Kidney capillary endothelial cell (primary cell): ENCODE measurements at regions not wholly inside any gene's neighbourhood (a gene's known extent, or its start where the extent isn't known, plus 50 kb on each side); places are given as distances from the start of the nearest gene placed in this dataset.

Experiments used
- DNase-seq: peaks from one replicate; pipeline ENCODE4 v3.0.0-alpha.2; 2018; ENCODE audit warnings: low spot score

DNA sequence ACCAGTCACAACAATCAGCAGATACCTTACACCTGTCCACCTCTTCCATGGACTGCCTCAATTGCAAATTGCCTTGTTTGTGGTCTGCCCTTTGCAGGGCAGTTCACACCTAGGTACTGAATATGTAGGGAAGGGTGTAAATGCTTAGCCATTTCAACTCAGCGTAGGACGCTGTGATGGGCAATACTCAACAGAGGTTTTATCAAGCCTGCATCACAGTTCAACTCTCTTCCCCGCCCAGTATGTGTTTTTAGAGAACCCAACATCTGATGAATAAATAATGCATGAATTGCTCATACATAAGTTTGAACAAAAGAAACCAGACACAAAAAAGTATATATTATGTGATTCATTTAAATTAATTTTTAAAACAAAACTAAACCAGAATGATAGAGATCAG is 124.4 kb downstream of the P2RY1 start:
- DNase-seq = no peak

DNA sequence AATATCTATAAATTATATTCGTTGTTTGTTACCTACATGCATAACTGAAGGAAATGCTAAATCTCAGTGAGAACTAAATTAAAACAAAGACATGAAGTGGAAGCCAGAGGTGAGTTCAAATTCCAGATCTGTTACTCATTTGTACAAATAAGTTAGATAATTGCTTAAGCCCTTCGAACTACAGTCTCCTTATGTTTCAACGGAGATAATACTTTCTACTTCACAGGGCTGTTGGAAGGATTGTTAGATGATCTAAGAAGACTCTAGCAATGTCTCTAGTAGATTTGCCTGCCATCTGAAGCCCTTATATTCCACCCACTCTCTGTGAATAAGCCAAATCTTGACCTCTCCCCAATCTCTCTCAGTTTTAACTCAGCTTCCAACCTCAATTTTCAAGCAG is 125.8 kb downstream of the P2RY1 start:
- no peak for DNase-seq

DNA sequence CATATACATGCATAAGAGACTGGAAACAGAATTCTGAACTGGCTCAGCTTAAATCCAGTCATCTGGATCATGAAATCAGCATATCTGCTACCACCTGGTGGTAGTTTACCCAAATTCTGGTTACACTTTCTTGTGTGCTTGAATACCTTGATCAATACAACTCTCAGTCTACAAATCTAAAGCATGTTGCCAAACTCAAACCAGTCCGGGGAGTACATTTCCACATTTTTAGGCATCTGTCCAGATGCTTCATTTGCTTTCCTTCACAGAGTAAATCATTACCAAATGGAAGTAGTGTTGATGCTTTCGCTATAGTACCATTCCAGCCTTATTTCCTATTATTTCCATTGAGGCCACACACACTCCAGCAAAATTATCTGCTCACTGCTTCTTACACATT is 126.4 kb downstream of the P2RY1 start:
- DNase-seq = peak; percentile 47

DNA sequence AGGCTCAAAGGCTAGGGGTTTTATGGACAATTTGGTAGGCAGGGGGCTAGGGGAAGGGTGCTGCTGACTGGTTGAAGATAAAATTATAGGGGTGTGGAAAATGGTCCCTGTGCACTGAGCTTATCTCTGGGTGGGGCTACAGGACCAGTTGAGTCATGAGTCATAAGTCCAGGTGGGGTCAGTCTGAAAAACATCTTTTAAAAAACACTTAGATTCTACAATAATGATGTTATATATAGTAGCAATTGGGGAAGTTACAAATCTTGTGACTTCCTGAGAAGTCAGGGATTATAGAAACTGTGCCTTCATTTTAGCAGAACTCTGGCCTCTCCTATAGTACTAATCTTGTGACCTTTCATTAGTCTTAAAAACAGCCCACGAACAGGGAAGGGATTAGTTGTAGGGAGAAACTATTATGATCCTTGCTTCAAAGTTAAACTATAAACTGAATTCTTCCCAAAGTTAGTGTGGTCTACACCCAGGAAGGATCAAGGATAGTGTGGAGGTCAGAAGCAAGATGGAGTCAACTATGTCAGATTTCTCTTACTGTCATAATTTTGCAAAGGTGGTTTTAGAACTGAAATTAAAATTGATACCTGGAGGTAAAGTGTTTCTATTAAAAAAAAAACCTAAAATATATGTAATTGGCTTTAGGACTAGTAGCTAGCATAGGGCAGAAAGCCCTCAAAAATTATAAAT is 130.1 kb downstream of the P2RY1 start:
- no peak for DNase-seq

DNA sequence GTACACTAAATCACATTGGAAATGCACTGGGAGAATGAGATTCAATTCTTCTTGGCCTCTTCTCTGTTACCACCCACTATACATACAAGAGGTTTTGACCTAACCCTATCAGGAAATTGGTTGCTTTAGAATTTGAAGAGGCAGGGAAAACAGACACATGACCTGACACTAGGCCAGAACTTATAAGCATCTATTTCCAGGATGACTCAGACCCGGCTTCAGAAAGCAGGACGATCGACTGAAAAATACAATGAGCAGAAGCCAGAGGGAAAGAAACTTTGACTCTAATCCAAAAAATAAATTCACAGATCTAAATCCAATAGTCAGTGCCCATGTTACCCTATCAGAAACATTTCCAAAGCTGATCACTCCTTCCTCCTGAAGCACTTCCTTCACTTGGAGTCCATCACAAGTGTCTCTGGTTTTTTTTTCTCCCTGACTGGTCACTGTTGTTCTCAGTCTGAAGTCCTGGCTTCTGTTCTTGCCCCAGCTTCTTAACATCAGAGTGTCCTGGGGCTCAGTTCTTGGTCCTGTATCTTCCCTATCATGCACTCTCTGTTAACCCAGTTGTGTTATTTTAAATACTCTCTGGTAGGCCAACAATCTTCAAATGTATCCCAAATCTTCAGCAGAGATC is 133.6 kb downstream of the P2RY1 start:
- peak; percentile 37 for DNase-seq

DNA sequence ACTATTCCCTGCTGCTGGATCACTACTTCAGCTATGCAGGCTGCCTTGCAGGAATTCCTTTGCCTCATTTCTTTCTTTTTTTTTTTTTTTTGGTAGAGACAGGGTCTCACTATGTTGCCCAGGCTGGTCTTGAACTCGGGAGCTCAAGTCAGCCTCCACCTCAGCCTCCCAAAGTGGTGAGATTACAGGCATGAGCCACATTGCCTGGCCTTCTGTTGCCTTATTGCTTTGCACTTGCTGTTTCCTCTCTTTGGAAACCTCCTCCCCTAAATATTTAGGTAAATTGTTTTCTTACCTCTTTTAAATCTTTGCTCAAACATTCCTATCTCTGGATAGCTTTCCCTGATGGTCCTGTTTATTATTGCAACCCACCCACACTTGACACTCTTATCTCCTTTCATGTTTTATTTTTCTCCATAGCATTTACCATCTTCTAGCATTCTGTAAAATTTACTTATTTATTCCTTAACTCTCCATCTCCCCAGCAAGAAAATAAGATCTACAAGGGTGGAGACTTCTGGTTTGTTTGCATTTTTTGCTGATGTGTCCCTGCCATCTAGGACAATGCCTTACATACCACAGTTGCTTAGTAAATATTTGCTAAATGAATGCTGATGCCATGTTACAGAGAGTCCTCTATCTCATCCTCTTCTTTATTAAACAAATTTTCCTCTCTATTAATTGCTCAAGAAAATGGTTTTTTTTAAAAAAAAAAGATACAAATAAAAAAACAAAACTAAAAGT is 134.8 kb downstream of the P2RY1 start:
- no peak for DNase-seq

DNA sequence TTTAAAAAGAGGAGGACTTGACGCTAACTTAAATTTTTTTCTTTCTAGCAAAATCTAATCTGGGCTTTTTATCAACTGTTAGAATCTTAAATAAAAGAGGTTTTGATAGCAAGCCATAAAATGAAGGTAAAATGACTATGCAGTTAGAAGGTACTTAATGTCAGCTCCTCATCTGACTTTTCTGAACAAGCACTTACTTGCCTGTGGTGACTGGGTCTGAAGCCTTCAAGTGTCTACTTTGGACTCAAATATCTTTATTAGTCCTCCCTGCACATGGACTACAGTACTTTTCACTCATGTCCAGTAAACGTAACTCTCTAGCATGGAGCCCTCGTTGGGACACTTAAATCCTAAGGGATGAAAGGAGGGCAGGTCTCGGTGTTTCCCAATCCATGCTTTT is 135.9 kb downstream of the P2RY1 start:
- DNase-seq = no peak

DNA sequence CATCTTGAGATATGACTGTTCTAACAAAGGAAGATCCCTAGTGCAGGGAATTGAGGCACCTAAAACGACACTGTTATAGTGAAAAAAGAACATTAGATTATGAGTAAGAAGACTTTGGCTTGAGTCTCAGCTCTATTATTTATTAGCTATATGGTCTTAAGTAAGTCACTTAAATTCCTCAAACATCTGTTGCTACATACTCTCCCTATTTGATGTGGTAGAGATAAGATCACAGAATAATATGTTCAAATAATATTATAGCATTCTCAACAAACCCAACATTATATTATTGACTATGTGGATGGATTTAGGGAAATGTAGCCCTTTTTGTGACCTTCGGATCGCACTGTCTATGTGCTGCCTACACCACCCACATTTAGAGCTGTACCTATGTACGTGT is 136.9 kb downstream of the P2RY1 start:
- no peak for DNase-seq

DNA sequence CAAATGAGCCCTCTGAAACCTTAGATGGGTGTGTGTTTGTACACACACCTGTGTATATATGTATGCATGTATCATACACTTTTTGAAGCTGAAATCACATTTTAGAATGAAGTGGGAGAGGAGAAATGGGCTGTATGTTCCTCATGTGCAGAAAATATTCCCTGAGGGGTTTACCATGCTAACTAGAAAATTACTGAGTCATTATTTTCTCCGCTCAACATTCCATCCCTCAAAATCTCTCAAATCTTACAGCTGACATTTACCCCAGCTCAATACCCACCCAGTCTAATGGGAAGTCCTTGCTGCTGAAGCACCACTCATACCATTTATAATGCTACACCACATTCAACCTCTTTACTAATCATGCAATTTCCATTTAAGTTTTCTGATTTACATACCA is 138.6 kb downstream of the P2RY1 start:
- no peak for DNase-seq

DNA sequence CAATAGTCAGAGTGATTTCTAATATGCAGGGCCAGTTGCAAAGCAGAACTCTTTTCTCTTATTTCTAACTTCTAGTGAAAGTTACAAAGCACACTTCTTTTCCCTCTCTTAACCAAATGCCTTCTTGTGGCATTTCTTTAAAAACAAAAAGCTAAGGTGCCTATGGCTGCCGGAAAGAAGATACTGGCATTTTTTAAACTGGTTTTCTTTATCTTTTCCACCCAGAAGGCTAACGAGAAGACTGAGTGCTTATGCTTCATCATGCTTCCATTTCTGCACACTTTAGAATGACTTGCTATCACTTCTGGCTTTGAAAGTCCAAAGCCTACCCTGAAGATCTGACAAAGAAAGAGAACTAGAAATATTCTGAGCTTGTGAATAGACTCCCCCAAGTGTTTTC is 141.3 kb downstream of the P2RY1 start:
- no peak for DNase-seq

DNA sequence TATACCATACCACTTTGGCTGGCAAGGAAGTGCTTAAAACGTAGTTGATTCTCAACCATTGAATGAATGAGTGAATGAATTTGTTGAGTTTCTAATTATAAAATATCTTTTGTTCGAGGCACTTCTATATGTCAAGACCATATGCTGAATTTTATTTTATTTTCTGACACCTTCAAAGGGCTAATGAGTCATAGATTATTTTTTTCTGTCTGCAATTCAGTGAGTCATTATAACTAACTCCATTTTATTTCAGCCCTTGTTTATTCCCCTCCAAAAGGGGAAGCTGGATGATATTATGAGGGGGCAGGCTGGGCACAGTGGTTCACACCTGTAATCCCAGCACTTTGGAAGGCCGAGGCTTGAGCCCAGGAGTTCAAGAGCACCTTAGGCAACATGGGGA is 142.4 kb downstream of the P2RY1 start:
- DNase-seq = peak; percentile 38

DNA sequence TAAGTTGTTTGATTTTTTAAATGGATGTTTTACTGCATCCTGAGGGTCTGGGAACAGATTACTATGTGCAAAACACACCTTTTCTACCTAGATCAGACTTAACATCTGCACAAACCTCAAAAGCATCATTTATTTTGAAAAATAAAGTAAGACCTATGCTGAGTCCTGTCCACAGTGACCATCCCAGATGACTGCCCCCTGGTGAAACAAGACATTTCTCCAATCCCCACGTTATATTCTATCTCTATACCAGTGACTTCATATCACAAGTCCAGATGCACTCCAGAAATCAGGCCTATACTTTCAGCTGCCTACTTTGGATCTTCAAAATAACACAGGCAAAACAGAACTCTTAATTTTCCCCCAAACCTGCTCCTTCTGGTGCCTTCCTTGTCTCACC is 143.2 kb downstream of the P2RY1 start:
- DNase-seq = no peak

DNA sequence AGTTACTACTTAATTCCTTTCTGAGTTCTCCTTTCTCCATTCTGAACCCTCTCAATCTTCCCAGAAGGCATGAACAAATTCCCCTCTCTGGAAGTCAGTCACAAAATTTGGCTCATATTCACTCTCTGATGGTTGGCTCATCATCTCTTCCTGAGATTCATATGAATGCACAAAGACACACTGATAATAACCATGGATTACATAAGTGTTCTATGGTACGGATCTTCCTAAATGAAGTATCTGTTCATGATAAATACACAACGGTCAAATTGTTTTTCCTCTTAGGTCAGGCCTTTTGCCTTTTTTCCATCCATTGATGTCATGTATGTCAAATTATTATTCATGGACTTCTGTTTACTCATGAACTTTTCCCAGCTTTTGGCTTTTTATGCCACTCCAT is 162.6 kb downstream of the P2RY1 start:
- no peak for DNase-seq

DNA sequence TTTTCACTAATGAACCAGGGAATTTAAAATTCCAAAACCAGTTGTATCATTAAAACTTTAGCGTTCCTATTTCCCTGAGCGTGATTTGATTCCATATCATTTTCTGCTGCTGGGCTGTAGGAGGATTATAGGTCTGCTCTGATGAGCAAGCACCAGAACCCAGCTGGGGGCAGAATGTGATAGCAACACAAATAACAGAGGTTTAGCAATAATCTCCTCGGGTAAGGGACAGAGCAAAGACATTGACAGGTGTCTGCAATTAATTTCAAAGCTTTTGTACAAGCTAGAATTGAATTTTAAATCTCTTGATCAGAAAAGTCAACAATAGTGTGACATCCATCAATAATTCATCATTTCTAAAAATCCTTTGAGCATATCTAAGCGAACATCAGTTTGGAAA is 163.4 kb upstream of the RAP2B start:
- no peak for DNase-seq

DNA sequence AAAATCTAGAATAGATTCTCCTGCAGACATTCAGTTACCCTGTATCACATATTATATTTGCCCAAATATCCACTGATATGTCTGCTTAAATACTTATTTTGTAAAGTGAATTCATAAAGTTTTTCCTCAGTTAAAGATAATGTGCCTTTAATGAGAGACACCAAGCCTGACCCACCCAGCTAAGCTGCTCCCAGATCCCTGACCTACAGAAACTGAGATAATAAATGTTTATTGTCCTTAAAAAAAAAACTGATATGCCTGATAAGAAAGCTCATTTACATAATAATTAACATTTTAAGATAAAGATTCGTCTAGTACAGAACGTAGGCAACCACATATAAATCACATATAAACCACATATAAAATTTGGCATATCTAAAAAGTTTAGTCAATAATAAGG is 161.7 kb upstream of the RAP2B start:
- no peak for DNase-seq

DNA sequence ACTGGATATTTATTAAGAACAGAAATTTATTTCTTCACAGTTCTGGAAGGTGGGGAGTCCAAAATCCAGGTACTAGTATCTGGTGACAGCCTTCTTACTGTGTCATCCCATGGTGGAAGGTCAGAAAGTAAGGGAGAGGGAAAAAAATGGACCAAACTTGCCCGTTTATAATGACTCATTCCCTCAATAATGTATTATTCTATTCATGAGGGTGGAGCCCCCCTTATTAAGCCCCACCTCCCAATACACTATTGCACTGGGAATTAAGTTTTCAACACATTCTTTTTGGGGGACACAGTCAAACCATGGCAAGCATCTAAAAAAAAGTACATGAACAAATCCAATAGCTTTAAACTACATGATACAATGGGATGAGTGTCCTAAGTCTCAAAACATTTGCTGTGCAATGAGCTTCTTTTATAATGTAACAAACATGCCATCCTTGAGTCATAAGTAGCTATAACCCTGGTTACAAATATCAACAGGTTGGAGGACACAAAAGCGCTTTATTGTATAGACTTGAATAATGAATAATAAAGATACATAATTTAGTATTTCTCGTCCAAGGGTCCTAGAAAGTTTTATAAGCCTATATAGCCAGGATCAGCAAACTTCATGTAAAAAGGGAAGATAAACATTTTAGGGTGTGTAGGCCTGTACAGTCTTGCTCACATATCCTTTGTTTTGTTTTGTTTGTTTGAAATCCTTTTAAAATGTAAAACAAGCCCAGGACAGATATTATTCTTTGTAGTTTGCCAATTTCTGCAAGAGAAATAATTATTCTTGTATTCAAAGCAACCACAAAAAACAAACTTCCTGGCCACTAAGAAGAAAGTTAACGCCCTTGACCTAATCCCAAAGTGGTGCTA is 160.6 kb upstream of the RAP2B start:
- no peak for DNase-seq

DNA sequence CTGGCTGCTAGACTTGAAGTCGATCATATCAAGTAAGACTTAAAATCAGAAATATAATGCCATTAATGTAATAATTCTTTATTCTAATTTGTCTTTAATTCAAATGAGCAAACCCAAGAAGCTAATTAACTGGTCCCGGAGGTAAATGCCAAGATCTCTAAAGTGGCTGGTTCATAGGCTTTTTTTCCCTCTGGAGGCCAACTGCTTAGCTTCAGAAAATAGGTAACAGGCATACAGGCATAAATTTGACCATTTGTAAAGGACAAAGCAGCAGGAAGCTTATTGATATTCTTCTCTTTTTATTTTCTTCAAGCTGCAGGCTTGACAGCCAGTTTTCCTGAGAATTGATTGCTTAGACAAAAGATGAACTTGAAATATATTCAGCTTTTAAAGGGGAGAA is 158.6 kb upstream of the RAP2B start:
- no peak for DNase-seq

DNA sequence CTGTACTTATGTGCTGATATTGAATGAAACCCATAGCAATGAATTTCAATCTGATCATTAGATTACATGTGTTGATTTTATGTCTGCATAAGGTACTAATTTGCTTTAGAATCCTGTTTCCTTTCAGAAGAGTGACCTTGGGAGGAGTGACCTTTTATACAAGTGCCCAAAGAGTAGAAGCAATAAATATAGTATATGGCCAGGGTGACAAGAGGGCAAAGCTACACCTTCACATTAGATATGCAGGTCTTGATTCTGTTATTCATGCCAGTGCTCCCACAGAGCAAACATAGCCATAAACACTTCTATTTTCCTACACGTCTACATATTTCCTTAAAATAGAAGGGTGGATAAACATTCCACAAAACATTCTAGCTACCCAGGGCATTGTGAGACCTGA is 158.2 kb upstream of the RAP2B start:
- no peak for DNase-seq

DNA sequence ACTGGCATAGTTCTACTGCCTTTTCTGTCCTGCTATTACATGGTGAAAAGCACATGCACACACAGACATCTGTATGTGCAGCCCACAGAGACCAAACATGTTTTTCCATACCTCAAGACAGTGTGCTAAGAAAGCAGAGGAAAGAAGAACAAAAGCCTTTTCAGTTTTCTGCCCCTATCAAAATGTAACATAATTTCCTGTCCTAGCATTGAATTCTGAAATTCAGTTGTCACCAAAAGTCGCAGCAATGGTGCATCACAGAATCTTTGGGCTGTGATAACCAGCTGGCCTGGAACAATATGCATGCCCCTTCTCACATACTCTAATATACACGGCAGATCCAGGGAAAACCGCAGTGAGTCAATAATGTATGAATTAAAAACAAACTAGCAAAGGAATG is 153.8 kb upstream of the RAP2B start:
- DNase-seq = no peak

DNA sequence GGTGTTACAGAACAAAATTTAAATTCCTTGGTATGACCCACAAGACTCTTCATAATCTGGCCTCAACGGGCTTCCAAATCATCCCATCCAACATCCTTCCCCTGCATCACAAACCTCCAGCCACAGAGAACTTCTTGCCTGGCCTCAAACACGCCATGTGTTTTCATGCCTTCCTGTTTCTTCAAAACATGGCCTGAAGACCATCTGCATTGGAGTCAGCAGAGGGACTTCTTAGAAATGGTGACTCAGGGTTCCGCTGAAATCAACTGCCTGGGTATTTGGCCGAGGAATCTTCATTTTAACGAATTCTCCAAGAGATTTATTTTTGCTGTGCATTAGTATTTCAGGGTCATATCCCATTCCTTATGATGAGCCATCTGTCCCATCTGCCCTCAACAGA is 138.1 kb upstream of the RAP2B start:
- no peak for DNase-seq

DNA sequence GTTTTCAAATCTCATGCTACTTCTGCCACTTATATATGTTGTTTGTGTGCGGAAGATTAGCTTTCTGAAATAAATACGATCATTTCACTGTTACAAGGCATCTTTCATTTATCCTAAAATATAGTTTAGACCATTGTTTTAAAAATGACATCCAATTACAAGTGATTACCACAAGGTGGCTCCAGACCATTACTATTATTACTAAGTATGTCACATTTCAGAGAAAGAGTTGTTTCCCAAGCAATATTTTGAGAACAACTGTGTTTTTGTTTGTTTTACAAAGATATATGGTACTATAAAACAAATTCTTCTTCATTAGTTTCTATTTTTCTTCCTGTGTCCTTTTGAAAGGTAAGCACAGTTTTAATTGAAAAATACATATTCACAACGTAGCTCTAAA is 136.0 kb upstream of the RAP2B start:
- peak; percentile 60 for DNase-seq

DNA sequence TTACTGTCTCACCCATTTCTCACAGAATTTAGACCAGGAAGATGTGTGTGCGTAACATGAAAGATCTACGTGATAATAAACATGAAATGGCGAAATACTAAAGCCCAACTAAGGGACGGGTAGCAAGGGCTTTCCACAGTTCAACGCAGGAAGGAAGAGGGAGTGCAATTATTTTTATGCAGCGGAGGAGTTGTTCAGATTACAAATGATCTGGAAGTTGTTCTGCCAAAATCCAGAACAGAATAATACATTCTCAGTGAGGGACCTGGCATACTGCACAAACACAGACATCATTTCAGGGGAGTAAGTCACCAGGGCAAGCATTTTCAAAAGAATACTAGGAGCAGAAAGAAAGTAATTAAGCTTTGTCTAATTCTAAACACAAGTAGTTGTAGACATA is 133.6 kb upstream of the RAP2B start:
- no peak for DNase-seq

DNA sequence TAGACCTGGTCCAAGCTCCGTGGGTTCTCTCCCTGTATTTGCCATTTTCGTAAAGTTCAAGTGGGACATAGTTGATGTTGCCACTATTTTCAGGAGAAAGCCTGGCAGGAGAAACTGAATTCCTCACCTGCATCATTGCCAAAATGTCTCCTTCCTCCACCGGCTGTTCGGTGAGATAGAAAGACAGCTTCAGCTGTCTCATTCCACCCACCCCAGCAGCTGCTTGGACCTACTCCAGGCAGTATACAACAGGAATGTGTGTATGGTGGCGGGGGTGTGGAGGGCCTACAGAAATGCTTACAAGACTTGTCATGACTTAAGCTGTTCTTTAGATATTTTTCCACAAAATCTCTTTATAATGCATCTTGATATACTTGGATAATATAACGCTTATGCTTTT is 132.7 kb upstream of the RAP2B start:
- no peak for DNase-seq
